DOHH2 (cell line): ENCODE measurements at regions not wholly inside any gene's neighbourhood (a gene's known extent, or its start where the extent isn't known, plus 50 kb on each side); places are given as distances from the start of the nearest gene placed in this dataset.

ENCODE experiments used
- EZH2phosphoT487 ChIP-seq: fragments of 200-600 bp; sonication (generic); IDR thresholded peaks from 2 replicates; pipeline ENCODE4 v1.6.1; 2017; ENCODE audit warnings: borderline replicate concordance, mild to moderate bottlenecking, antibody characterized with exemption, low read length, moderate library complexity, mixed read lengths
- TF ChIP-seq, protein P1 (sequence below): fragments of 200-600 bp; sonication (generic); IDR thresholded peaks from one replicate; pipeline ENCODE4 v1.5.1; 2014; ENCODE audit warnings: antibody characterized with exemption, mild to moderate bottlenecking, low read depth, low read length; ENCODE audit not compliant: poor library complexity, severe bottlenecking

- TF ChIP-seq, protein P1, sequence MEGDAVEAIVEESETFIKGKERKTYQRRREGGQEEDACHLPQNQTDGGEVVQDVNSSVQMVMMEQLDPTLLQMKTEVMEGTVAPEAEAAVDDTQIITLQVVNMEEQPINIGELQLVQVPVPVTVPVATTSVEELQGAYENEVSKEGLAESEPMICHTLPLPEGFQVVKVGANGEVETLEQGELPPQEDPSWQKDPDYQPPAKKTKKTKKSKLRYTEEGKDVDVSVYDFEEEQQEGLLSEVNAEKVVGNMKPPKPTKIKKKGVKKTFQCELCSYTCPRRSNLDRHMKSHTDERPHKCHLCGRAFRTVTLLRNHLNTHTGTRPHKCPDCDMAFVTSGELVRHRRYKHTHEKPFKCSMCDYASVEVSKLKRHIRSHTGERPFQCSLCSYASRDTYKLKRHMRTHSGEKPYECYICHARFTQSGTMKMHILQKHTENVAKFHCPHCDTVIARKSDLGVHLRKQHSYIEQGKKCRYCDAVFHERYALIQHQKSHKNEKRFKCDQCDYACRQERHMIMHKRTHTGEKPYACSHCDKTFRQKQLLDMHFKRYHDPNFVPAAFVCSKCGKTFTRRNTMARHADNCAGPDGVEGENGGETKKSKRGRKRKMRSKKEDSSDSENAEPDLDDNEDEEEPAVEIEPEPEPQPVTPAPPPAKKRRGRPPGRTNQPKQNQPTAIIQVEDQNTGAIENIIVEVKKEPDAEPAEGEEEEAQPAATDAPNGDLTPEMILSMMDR = no peak
- no peak for TF ChIP-seq EZH2phosphoT487
Observed at GRCh38 chr17:74108126-74108705, 95.3 kb upstream of the RPL38 start.
